GM19467 (cell line): ENCODE measurements at regions not wholly inside any gene's neighbourhood (a gene's known extent, or its start where the extent isn't known, plus 50 kb on each side); places are given as distances from the start of the nearest gene placed in this dataset.
"Not testable (repeated sequence)": the region's sequence is repeated elsewhere in the genome, so short reads cannot be mapped to it uniquely, and the experiment has no call there.

Experiments used
- ATAC-seq: cut with Tn5 transposase; IDR thresholded peaks from one replicate; pipeline ENCODE4 v1.9.1; 2021; ENCODE audit warnings: mild to moderate bottlenecking, moderate library complexity; ENCODE audit not compliant: unreplicated experiment

DNA sequence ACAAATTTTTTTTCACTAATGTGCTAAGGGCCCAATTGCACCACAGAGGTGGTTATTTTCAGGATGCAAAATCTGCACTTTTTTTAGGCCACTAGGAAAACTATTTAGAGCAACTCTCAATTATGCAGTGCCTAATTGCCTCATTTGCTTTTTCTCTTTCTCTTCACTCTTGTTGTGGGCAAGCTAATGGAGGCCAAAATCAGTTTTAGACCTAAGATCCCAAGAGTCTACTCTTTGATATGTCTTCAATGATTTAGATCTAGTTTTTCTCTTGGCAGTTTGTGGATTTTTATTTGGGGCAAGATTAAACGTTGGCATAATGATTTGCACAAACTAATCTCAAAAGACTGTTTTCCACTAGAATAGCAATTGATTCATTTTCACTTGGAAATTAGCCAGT lies 1996.9 kb downstream of the LRRC4C start:
- no peak for ATAC-seq

DNA sequence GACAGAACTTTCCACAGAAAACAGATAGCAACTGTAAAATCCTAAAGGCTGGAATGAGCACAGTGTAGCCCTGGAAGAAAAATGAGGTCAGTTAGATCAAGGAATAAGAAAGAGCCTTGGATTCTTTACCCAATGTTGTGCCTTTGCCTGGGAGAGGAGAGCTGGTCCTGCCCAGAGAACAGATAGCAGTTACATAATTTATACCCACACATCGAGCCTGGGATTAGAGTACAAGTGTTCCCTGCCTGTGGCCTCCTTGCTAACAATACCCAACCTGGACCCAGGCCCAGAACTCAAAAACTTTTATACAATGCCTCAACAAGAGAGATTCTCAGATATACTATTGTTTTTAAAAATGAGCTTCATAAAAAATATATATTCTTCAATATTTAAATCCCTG lies 1998.4 kb downstream of the LRRC4C start:
- no peak for ATAC-seq

DNA sequence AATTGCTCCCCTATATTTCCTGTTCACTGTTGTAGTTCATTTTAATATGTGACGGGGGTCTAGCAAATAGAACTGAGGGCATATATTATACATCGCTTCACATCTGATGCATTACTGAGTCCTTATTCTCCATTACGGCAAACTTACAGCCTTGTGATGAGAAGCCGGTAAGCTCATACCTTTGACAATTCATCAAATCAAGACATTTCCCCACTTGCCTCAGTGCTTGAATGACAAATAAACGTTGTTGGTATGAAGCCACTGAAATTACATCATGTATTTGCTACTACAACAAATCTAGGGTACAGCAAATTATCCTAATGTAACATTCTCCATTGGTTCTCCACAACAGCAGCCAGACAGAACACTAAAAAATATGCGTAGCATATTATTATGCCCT lies 1999.8 kb downstream of the LRRC4C start:
- no peak for ATAC-seq

DNA sequence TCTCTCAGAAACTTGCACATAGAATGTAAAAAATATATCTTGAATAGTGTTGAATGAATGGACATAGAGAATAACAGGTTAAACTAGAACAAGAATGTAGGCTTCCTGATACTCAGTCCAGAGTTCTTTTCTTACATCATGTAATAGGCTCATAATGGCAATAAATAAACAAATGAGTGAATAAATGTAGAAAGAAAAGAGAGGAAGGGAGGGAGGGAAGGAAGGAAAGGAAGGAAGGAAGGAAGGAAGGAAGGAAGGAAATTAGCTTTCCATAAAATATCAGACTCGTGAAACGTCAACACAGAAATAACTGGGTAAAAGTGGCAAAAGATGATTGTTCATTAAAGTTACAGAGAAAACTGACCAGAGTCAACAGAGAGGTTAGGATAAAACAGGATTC lies 2001.0 kb downstream of the LRRC4C start:
- ATAC-seq: no peak

DNA sequence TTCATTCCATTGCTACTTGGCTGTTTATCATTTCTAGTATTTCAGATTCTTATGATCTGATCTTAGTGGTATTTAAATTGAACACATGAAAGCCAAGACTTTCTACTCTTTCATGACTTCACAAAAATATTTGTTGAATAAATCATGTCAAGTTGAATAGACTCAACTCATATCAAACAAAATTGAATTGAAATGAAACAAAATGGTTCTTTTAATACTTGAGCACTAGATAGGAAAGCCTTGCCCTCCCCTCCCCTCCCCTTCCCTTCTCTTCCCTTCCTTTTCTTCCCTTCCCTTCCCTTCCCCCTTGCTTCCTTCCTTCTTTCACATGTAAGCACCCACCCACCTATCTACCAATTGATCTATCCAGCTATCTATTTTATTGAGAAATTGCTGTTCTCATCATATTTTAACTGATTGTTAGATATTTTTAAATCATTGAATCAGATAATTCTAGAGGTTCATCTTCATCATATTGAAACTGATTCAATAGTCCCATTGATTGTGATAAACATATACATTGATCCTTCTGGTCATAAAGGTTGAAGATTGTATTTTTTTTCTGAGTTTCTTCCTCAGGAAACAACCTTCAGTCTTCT lies 2015.9 kb downstream of the LRRC4C start:
- ATAC-seq: no peak

DNA sequence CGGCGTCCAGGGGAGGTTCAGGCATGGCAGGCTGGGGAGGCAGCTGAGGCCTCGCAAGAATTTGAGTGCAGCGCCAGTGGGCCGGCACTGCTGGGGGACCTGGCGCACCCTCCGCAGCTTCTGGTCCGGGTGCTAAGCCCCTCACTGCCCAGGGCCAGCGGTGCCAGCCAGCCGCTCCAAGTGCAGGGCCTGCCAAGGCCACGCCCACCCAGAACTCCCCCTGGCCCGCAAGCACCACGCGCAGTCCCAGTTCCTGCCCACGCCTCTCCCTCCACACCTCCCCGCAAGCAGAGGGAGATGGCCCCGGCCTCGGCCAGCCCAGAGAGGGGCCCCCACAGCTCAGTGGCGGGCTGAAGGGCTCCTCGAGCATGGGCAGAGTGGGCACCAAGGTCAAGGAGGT lies 2017.3 kb downstream of the LRRC4C start:
- no peak for ATAC-seq

DNA sequence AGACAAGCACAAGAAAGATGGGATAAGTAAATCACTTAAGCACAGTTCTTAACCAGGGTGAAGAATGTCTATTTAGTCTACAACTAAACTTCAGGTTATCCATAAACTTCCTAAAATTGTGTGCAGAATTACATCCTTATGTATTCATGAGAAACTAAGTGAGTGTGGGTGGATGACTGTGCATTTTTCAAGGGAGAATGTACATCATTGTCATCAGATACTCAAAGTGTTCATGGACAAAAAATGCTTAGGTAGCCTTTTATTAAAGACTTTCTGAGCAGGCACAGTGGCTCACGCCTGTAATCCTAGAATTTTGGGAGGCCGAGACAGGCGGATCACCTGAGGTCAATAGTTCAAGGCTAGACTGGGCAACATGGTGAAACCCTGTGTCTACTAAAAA lies 2023.8 kb downstream of the LRRC4C start:
- ATAC-seq: no peak

DNA sequence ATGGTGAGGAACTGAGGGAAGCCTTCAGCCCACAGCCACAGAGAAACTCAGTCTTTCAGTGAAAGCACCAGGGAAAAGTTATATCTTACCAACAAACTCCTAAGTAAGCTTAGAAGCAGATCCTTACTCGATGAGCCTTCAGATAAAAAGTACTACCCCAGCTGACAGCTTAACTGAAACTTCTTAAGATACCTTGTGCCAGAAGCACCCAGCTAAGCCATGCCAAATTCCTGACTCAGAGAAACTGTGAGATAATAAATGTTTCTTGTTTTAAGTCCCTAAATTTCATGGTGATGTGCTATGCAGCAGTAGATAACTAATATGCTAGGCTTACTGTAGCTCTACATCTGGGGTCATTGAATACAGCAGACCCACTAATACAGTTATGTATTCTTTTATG lies 2025.0 kb downstream of the LRRC4C start:
- ATAC-seq: no peak

DNA sequence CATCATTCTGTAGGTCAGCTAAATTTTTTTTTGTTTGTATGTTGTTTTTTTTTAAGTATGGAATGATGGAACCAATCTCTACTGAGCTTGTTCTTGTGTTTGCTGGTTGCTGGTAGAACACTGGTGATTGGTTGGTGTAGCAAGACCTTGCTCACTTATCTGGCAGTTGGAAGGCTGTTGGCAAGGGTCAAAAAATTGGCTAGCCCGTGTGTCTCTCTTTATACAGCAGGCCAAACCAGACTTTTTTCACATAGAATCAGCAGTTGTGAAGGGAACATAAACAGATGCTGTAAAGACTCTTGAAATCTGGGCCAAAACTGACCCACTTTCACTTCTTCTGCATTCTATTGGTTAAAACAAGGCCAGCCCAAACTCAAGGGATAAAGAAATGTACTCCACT lies 2026.5 kb downstream of the LRRC4C start:
- no peak for ATAC-seq

DNA sequence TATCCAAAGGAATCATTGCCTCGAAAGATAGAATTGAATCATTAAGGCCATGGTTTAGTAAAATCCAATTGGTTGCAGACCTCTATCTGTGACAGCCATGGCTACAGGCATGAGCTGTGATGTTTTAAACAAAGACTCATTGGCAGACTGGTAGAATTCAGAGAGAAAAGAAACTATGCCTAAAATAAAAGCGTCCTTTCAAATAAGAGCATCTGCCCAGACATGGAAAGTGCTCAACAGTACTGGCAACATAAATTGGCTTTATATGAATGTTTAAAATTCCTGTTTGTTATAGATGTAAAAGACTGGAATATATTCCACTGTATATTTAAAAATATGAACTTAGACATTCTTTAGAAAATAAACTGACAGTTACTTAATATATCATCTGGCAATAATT lies 2034.2 kb downstream of the LRRC4C start:
- no peak for ATAC-seq

DNA sequence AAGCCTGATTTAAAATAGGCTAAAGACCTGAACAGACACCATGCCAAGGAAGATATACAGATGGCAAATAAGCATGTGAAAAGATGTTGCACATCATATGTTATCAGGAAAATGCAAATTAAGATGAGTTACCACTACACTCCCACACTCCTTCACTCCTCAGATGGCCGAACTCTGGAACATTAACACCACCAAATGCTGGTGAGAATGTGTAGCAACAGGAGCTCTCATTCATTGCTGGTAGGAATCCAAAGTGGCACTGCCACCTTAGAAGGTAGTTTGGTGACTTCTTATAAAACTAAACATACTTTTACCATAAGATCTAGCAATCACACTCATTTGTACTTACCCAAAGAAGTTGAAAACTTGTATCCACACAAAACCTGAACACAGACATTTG lies 2047.3 kb downstream of the LRRC4C start:
- no peak for ATAC-seq

DNA sequence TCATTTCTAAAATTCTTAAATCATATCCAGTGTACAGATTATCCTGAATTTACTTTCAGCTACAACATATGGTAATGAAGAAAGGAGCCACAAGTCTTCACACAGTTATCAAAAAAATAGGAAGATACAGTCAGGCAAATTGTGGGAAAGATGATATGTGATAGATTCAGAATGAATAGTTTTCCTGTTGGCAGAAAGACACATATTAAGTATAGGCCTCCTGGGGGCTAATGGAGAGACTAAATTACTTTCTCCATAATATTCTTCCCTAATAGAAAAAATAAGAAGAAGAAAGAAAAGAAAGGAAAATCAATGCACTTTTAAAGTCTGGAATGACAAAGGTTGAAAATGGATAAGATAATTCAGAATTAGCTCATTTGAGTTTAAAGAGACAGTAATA lies 2073.5 kb downstream of the LRRC4C start:
- ATAC-seq: no peak

DNA sequence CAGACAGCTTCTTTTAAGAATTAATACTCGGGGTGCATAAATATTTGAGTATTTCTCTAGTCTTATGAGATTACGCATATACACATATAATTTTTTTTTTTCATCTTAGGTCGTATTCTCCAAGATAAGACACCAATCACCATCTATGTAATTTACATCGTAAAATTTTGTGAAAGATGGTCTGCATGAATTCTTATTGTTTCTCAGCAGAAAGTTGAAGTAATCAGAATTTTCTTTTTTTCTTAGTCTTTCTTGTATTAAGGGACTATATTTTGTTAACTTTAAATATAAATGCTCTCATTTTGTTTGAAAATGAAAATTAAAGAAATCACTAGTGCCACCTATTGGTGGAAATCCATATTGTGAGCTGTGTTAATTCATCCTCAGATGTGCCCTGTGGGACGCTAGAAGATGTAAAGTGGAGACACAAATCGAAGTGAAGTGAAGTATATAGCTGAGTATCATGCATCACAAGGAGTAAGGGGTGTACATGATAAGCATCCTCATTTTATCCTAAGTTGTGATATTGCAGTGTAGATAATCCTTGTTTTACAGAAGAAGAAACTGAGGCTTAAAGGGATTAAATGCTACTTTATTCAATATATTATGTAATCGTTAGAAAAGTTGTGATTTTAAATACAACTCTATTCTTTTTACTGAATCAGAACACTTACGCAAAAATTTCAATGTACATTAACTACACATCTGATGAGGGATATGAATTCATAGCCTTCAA lies 2084.3 kb downstream of the LRRC4C start:
- ATAC-seq: no peak

DNA sequence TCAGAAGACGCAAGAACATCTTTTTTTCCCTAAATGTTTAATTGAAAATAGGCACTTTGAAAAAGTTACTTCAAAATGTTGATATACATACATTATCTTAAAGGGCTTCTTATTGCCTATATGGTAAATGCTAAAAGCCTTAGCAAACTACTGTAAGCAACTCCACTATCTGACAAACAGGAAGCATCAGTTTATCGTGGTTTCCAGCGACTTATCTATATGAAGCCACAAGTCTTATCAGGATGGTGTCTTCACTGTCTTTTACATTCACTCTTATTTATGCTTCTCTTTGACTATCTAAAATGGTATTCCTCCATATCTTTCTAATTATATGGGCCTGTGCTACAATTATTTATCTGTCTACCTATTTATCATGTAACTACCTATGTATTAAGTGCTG lies 2091.9 kb downstream of the LRRC4C start:
- ATAC-seq: no peak

DNA sequence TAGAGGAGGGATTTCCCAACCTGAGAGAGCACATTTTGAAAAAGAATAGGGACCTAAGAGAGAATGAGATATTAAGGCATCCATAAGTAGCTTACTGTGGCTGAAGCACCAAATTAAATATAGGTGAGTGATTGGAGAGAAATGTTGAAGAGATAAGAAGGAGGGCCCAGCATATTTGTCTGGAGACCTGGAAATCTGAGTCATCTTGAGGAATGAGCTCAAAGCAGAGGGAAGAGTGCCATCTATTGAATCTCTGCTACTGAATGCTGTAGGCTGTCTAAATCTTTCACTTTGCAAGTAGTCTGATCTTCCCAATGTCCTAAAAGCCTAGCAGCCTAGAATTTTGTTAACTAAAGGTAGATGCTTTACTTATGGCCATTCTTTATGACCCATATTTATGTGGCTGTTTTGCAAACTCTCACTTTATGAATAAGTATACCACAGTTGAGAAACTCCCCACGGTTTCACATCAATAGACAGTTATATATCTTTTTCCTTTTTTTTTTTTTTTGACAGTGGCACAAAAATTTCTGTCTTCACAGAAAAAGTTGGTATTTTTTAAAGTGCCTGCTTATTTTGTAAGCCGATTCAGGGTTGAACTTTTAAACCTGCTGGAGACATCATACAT lies 2093.5 kb downstream of the LRRC4C start:
- no peak for ATAC-seq

DNA sequence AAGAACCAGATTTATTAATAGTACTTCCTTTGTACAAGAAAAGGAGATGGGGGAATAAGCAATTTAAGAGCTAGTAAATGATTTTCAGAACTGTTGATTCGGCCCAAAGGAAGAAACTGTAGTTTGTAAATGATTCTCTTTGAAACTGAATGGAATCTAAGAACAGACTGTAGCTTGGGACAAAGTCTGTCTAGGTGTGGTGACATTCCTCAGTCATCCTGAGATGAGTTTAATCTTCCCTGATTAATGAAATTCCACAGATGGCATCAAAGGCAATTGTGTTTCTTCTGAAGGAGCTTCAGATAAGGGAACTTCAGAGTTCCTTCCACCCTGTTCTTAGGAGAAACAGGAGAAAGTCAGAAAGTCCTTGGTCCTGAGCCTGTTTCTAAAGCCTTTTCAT lies 2095.9 kb downstream of the LRRC4C start:
- no peak for ATAC-seq

DNA sequence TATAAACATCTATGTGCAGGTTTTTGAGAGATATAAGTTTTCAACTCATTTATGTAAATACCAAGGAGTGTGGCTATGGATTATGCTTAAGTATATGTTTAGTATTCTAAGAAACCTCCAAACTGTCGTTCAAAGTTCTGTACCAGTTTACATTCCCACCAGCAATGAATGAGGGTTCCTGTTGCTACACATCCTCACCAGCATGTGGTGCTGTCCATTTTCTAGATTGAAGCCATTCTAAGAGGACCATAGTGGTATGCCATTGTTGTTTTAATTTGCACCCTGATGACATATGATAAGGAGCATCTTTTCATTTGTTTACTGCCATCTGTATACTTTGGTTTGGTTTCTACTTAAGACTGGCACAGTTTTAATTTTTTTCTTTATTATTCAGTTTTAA lies 2097.9 kb downstream of the LRRC4C start:
- ATAC-seq: no peak

DNA sequence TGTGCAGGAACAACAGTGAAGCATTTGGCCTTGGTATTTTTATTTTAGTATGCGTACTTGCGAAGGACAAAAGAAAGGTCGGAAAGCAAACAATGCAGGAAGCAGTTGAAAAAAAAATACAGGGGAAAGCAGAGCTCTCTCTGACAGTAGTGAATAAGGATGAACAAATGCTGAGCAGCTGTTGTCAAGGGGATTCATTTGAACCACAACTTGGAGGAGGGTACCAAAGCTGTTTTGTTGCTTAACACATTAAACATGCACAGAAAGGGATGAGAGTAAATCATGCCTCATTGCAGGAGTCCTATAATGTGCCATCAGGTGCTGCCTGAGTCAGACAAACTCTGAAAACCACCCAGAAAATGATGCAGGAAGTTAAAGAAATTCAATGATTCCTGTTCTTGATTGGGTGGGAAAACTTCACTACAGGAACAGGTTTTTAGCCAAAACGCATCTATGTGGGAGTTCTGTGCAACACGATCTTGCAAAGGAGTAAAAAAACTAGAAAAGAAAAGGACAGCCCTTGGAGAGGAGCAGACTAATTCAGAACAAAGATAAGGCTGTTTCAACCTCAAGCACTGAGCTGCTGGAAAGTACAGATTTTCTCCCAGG lies 2113.5 kb downstream of the LRRC4C start:
- no peak for ATAC-seq

DNA sequence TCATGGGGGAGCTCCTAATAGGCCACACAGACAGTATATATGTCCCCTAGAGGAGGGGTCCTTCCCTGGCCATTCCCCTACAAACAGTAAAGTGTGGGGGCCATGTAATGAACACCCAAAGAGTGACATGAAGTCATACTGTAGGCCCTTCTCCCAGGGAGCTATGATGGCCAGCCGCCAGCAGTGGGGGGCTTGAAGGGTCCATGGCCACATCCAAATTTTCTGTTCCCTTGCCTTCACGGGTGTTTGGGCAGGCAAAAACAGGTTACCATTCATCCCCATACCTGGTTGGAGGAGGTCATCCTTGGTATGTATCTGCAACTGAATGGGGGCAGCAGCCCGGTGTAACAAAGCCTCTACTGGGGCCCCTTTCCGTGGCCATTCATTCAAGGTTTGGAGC lies 2118.0 kb downstream of the LRRC4C start:
- no peak for ATAC-seq

DNA sequence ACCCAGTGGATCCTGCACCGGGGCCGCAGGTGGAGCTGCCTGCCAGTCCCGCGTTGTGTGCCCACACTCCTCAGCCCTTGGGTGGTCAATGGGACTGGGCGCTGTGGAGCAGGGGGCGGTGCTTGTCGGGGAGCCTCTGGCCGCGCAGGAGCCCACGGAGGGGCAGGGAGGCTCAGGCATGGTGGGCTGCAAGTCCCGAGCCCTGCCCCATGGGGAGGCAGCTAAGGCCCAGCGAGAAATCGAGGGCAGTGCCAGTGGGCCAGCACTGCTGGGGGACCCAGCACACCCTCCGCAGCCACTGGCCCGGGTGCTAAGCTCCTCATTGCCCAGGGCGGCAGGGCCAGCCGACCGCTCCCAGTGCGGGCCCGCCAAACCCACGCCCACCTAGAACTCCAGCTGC lies 2126.4 kb downstream of the LRRC4C start:
- ATAC-seq: not testable (repeated sequence)

DNA sequence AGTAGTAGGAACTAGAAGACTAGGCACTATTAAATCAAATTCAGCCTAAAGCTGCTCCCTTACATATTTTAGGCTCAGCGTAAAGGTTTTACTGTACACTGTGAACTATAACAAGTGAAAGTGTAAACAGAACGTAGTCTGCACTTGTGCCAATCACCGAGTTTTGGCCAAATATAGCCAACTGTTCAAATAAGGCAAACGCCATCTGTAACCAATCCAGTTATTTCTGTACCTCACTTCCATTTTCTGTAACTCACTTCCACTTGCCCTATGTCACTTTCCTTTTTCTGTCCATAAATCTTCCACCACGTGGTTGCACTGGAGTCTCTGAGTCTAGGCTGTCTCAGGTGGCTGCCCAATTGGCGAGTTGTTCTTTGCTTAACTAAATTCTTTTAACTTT lies 2132.2 kb downstream of the LRRC4C start:
- no peak for ATAC-seq

DNA sequence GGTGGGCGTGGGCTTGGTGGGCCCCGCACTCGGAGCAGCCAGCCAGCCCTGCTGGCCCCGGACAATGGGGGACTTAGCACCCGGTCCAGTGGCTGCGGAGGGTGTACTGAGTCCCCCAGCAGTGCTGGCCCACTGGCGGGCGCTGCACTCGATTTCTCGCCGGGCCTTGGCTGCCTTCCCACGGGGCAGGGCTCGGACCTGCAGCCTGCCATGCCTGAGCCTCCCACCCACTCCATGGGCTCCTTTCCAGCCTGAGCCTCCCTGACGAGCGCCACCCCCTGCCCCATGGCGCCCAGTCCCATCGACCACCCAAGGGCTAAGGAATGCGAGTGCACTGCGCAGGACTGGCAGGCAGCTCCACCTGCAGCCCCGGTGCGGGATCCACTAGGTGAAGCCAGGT lies 2147.6 kb downstream of the LRRC4C start:
- not testable (repeated sequence) for ATAC-seq
